Fibroblast of lung (primary cell): ENCODE measurements at regions not wholly inside any gene's neighbourhood (a gene's known extent, or its start where the extent isn't known, plus 50 kb on each side); places are given as distances from the start of the nearest gene placed in this dataset.

Experiments used
- DNase-seq, 2 donors: peaks; one replicate each; pipeline versions ENCODE4 v3.0.0 to v3.0.0-alpha.2; 2010; ENCODE audit warnings: low read depth in 2 of 2
- H2AFZ ChIP-seq: 2 replicates; pipeline ENCODE4 v1.5.1; 2012; ENCODE audit warnings: low read length, control low read depth, inconsistent platforms
- H3K27ac ChIP-seq: 2 replicates; pipeline ENCODE4 v1.5.1; 2011; ENCODE audit warnings: low read length, control low read depth; ENCODE audit not compliant: insufficient read depth
- H3K27me3 ChIP-seq: 2 replicates; pipeline ENCODE4 v1.5.1; 2011; ENCODE audit warnings: mild to moderate bottlenecking, low read length; ENCODE audit not compliant: control insufficient read depth, insufficient read depth
- H3K36me3 ChIP-seq: 2 replicates; pipeline ENCODE4 v1.5.1; 2011; ENCODE audit warnings: low read length; ENCODE audit not compliant: control insufficient read depth, insufficient read depth
- H3K4me1 ChIP-seq: 2 replicates; pipeline ENCODE4 v1.5.1; 2011; ENCODE audit warnings: low read length; ENCODE audit not compliant: control insufficient read depth, insufficient read depth; ENCODE audit errors: extremely low read depth
- H3K4me2 ChIP-seq: 2 replicates; pipeline ENCODE4 v1.5.1; 2011; ENCODE audit warnings: low read length, control low read depth; ENCODE audit not compliant: insufficient read depth; ENCODE audit errors: extremely low read depth
- H3K4me3 ChIP-seq, 4 experiments: fragments of 200-600 bp in 1 of 4; sonication (generic) in 1 of 4; replicated peaks in 1 of 4; 2 replicates each; pipeline ENCODE4 v1.5.1; 2011 to 2016; ENCODE audit warnings: low read length in 4 of 4, low read depth in 3 of 4, mild to moderate bottlenecking in 3 of 4, control low read depth in 2 of 4, inconsistent platforms in 1 of 4, mixed read lengths in 1 of 4; ENCODE audit not compliant: insufficient read depth in 1 of 4; ENCODE audit errors: control extremely low read depth in 1 of 4
- H3K79me2 ChIP-seq: 2 replicates; pipeline ENCODE4 v1.5.1; 2012; ENCODE audit warnings: mild to moderate bottlenecking, low read length, inconsistent platforms; ENCODE audit not compliant: control insufficient read depth, insufficient read depth
- H3K9ac ChIP-seq: 2 replicates; pipeline ENCODE4 v1.5.1; 2011; ENCODE audit warnings: mild to moderate bottlenecking, low read length, control low read depth; ENCODE audit not compliant: insufficient read depth
- H3K9me3 ChIP-seq: 2 replicates; pipeline ENCODE4 v1.5.1; 2012; ENCODE audit warnings: low read depth, low read length; ENCODE audit not compliant: control insufficient read depth, insufficient read depth
- H4K20me1 ChIP-seq: 2 replicates; pipeline ENCODE4 v1.5.1; 2011; ENCODE audit warnings: low read length; ENCODE audit not compliant: control insufficient read depth, insufficient read depth; ENCODE audit errors: extremely low read depth
- CTCF ChIP-seq, 2 donors: IDR thresholded peaks in 1 of 2; conservative IDR thresholded peaks in 1 of 2; 1 replicate in 1 of 2; 2 replicates in 1 of 2; pipeline ENCODE4 v1.5.1; 2011 to 2012; ENCODE audit warnings: low read length in 2 of 2, control low read depth in 1 of 2, inconsistent platforms in 1 of 2, low read depth in 1 of 2, mild to moderate bottlenecking in 1 of 2
- EZH2 ChIP-seq: IDR thresholded peaks from 2 replicates; pipeline ENCODE4 v1.5.1; 2012; ENCODE audit warnings: low read length, control low read depth, mild to moderate bottlenecking; ENCODE audit errors: missing control alignments

- DNase-seq = no peak
- no peaks in the 10 kb centered on the region for H4K20me1 ChIP-seq
- TF ChIP-seq EZH2 (no peak), CTCF (conservative IDR thresholded peaks at IDR 0.05 in 1 of 2, IDR thresholded peaks at IDR 0.05 in 1 of 2; ENCODE audit: low read depth in 1 of 2, low read length in 2 of 2) (no peak)
- no peaks in the 10 kb centered on the region for H3K4me1 ChIP-seq
- no peak overlapping the region for H3K4me3 ChIP-seq
- H2AFZ ChIP-seq = no peak overlapping the region
- H3K9ac ChIP-seq = no peak overlapping the region
- H3K36me3 ChIP-seq = no peaks in the 10 kb centered on the region
- no peaks in the 10 kb centered on the region for H3K79me2 ChIP-seq
- H3K27ac ChIP-seq = no peak overlapping the region
- H3K27me3 ChIP-seq = no peaks in the 10 kb centered on the region
- no peaks in the 10 kb centered on the region for H3K9me3 ChIP-seq
- no peak overlapping the region for H3K4me2 ChIP-seq
Measured at GRCh38 chr14:101506211-101506925, 54.9 kb upstream of the DIO3 start.

- Histone ChIP-seq H2AFZ (no peak overlapping the region), H3K27me3 (no peaks in the 10 kb centered on the region), H3K36me3 (no peaks in the 10 kb centered on the region), H4K20me1 (no peaks in the 10 kb centered on the region), H3K4me2 (no peak overlapping the region), H3K9me3 (no peaks in the 10 kb centered on the region), H3K27ac (no peak overlapping the region), H3K4me3 (no peak overlapping the region), H3K4me1 (no peaks in the 10 kb centered on the region), H3K9ac (no peak overlapping the region), H3K79me2 (no peaks in the 10 kb centered on the region)
- TF ChIP-seq EZH2 = no peak
- TF ChIP-seq CTCF (conservative IDR thresholded peaks at IDR 0.05 in 1 of 2, IDR thresholded peaks at IDR 0.05 in 1 of 2; ENCODE audit: low read depth in 1 of 2, low read length in 2 of 2) = no peak
- no peak for DNase-seq
Measured at GRCh38 chr14:101506926-101507835, 54.1 kb upstream of the DIO3 start.

- no peaks in the 10 kb centered on the region for H3K27me3 ChIP-seq
- no peaks in the 10 kb centered on the region for H3K9me3 ChIP-seq
- no peak overlapping the region for H2AFZ ChIP-seq
- no peak for DNase-seq
- no peaks in the 10 kb centered on the region for H3K36me3 ChIP-seq
- H3K4me1 ChIP-seq = no peaks in the 10 kb centered on the region
- TF ChIP-seq CTCF (conservative IDR thresholded peaks at IDR 0.05 in 1 of 2, IDR thresholded peaks at IDR 0.05 in 1 of 2; ENCODE audit: low read depth in 1 of 2, low read length in 2 of 2) = no peak
- no peak for TF ChIP-seq EZH2
- H4K20me1 ChIP-seq = no peaks in the 10 kb centered on the region
- no peak overlapping the region for H3K27ac ChIP-seq
- no peak overlapping the region for H3K9ac ChIP-seq
- H3K4me2 ChIP-seq = no peak overlapping the region
- H3K4me3 ChIP-seq = no peak overlapping the region
- H3K79me2 ChIP-seq = no peaks in the 10 kb centered on the region
Measured at GRCh38 chr14:101507836-101508150, 53.5 kb upstream of the DIO3 start.
